ENCODE measurements at regions not wholly inside any gene's neighbourhood (a gene's known extent, or its start where the extent isn't known, plus 50 kb on each side); places are given as distances from the start of the nearest gene placed in this dataset.
"Not testable (repeated sequence)": the region's sequence is repeated elsewhere in the genome, so short reads cannot be mapped to it uniquely, and the experiment has no call there.

DNA sequence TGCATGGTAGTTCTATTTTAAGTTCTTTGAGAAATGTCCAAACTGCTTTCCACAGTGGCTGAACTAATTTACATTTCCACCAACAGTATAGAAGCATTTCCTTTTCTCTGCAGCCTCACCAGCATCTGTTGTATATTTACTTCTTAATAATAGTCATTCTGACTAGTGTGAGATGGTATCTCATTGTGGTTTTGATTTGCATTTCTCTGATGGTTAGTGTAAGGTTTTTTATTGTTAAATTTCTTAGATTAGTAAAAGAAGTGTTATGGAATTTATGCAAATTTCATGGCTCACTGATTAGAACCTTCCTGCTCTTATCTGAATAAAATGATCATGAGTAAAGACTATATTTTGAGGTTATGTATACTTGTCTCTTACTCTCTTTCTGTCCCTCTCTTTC, 134.8 kb upstream of the ENPEP start:
- H3K27me3 ChIP-seq (ENCODE audit: control insufficient read depth, insufficient read depth, low read length); DNase-seq (ENCODE audit: low read depth, low spot score); H3K4me3 ChIP-seq (ENCODE audit: low read length); H3K27ac ChIP-seq (ENCODE audit: low read length); H3K4me1 ChIP-seq (ENCODE audit: control insufficient read depth, insufficient read depth, low read length); H3K36me3 ChIP-seq (ENCODE audit: control insufficient read depth, insufficient read depth, low read length); H3K9me3 ChIP-seq (ENCODE audit: control insufficient read depth, insufficient read depth, low read length): not testable (repeated sequence)

DNA sequence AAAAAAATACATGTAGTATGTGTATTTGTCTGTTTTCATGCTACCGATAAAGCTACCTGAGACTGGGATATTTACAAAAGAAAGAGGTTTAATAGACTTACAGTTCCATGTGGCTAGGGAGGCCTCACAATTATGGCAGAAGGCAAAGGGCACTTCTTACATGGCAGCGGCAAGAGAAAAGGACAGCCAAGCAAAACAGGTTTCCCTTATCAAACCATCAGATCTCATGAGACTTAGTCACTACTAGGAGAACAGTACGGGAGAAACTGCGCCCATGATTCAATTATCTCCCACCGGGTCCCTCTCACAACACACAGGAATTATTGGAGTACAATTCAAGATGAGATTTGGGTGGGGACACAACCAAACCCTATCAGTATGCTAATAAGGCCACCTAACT, 137.0 kb upstream of the ELOVL6 start:
- Histone ChIP-seq H3K27me3 (ENCODE audit: control insufficient read depth, insufficient read depth, low read length) (no peaks in the 10 kb centered on the region), H3K4me3 (ENCODE audit: low read length) (no peak overlapping the region), H3K36me3 (ENCODE audit: control insufficient read depth, insufficient read depth, low read length) (no peaks in the 10 kb centered on the region), H3K4me1 (ENCODE audit: control insufficient read depth, insufficient read depth, low read length) (no peaks in the 10 kb centered on the region), H3K9me3 (ENCODE audit: control insufficient read depth, insufficient read depth, low read length) (no peaks in the 10 kb centered on the region), H3K27ac (ENCODE audit: low read length) (no peak overlapping the region)
- WGBS (ENCODE audit: insufficient coverage, insufficient read length) = no CpG with 5 or more reads among the region's 5 CpGs
- no peak for DNase-seq (ENCODE audit: low read depth, low spot score)

DNA sequence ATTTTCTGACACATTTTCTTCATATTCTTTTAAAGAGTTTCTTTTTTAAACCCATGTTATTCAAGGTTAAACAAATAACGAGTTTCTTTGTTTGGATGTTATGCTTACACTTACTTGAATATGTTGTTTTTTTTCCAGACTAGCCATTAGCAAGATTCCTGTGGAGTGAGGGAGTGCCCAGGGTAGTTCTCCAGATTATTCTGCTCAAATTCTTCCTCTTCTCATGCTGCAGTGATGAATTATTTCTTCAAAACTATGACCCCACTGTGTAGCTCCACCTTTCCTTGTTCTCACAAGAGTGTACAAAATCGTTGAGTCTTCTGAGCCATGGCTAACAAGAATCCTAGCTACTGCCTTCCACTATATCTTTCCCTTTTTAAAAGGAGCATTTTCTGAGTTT, 134.1 kb upstream of the ELOVL6 start:
- H3K36me3 ChIP-seq (ENCODE audit: control insufficient read depth, insufficient read depth, low read length) = no peaks in the 10 kb centered on the region
- H3K9me3 ChIP-seq (ENCODE audit: control insufficient read depth, insufficient read depth, low read length) = no peaks in the 10 kb centered on the region
- no peaks in the 10 kb centered on the region for H3K27me3 ChIP-seq (ENCODE audit: control insufficient read depth, insufficient read depth, low read length)
- H3K4me3 ChIP-seq (ENCODE audit: low read length) = no peak overlapping the region
- no peak for DNase-seq (ENCODE audit: low read depth, low spot score)
- H3K4me1 ChIP-seq (ENCODE audit: control insufficient read depth, insufficient read depth, low read length) = no peaks in the 10 kb centered on the region
- no CpG with 5 or more reads among the region's 2 CpGs for WGBS (ENCODE audit: insufficient coverage, insufficient read length)
- no peak overlapping the region for H3K27ac ChIP-seq (ENCODE audit: low read length)

DNA sequence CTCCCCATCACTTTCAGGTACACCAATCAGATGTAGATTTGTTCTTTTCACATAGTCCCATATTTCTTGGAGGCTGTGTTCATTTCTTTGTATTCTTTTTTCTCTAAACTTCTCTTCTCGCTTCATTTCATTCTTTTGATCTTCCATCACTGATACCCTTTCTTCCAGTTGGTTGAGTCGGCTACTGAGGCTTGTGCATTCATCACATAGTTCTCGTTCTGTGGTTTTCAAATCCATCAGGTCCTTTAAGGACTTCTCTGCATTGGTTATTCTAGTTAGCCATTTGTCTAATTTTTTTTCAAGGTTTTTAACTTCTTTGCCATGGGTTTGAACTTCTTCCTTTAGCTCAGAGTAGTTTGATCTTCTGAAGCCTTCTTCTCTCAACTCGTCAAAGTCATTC, 128.0 kb upstream of the ELOVL6 start:
- no CpG with 5 or more reads among the region's 4 CpGs for WGBS (ENCODE audit: insufficient coverage, insufficient read length)
- H3K4me3 ChIP-seq (ENCODE audit: low read length); H3K4me1 ChIP-seq (ENCODE audit: control insufficient read depth, insufficient read depth, low read length); DNase-seq (ENCODE audit: low read depth, low spot score); H3K27me3 ChIP-seq (ENCODE audit: control insufficient read depth, insufficient read depth, low read length); H3K27ac ChIP-seq (ENCODE audit: low read length); H3K9me3 ChIP-seq (ENCODE audit: control insufficient read depth, insufficient read depth, low read length); H3K36me3 ChIP-seq (ENCODE audit: control insufficient read depth, insufficient read depth, low read length): not testable (repeated sequence)

DNA sequence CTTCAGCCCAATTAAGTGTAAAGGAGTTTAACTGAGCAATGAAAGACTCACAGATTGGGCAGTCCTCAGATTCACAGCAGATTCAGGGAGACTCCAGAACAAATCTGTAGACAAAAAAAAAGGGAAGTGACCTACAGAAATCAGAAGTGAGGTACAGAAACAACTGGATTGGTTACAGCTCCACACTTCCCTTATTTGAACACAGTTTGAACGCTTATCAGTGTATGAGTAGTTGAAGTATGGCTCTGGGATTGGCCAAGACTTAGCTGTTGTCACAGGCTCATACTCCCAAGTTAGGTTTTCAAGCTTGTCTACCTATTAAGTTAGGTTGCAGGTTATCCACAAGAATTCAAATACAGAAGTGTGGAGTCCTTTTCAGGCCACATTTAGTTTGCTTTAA, 112.4 kb upstream of the ELOVL6 start:
- Histone ChIP-seq H3K9me3 (ENCODE audit: control insufficient read depth, insufficient read depth, low read length) (no peaks in the 10 kb centered on the region), H3K36me3 (ENCODE audit: control insufficient read depth, insufficient read depth, low read length) (no peaks in the 10 kb centered on the region), H3K27me3 (ENCODE audit: control insufficient read depth, insufficient read depth, low read length) (no peaks in the 10 kb centered on the region), H3K27ac (ENCODE audit: low read length) (no peak overlapping the region), H3K4me1 (ENCODE audit: control insufficient read depth, insufficient read depth, low read length) (no peaks in the 10 kb centered on the region), H3K4me3 (ENCODE audit: low read length) (no peak overlapping the region)
- no CpG with 5 or more reads among the region's 1 CpG for WGBS (ENCODE audit: insufficient coverage, insufficient read length)
- no peak for DNase-seq (ENCODE audit: low read depth, low spot score)

DNA sequence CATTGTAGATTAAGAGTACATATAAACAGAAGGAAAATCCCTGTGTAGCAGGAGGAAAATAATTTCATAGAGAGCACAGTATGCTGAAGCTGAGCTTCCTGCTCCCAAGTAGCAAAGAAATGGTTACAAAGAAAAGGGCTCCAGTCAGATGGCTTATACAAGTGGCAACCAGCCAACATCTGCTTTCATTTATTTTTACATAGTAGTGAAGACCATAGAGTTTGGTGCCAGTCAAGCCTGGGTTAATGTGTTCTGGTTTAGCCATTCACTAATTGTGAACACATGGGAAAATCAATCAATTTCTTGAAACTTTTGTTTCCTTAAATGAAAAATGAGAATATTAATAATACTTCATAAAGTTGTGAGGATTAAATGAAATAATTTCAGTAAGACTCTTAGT, 111.3 kb upstream of the ELOVL6 start:
- Histone ChIP-seq H3K4me1 (ENCODE audit: control insufficient read depth, insufficient read depth, low read length) (no peaks in the 10 kb centered on the region), H3K27me3 (ENCODE audit: control insufficient read depth, insufficient read depth, low read length) (no peaks in the 10 kb centered on the region), H3K4me3 (ENCODE audit: low read length) (no peak overlapping the region), H3K27ac (ENCODE audit: low read length) (no peak overlapping the region), H3K36me3 (ENCODE audit: control insufficient read depth, insufficient read depth, low read length) (no peaks in the 10 kb centered on the region), H3K9me3 (ENCODE audit: control insufficient read depth, insufficient read depth, low read length) (no peaks in the 10 kb centered on the region)
- no peak for DNase-seq (ENCODE audit: low read depth, low spot score)

DNA sequence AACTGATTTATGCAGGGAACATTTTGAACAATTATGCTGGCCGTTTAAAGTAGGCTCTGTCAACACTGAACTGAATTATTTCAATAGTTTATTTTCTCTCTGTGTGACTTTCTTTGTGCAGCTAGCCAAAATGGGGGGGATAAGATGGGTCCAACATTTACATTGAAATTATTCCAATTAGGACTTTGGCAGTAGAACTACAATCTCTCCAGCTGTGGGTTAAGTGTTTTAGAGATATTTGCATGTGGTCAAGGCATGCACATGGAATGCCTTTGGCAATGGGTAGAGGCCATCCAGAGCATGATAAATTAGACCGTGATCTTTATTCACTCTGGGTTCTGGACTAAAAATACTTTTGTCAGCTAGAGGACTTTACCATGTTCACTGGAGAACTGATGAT, 107.9 kb upstream of the ELOVL6 start:
- WGBS (ENCODE audit: insufficient coverage, insufficient read length) = no CpG with 5 or more reads among the region's 2 CpGs
- Histone ChIP-seq H3K9me3 (ENCODE audit: control insufficient read depth, insufficient read depth, low read length) (no peaks in the 10 kb centered on the region), H3K4me3 (ENCODE audit: low read length) (no peak overlapping the region), H3K4me1 (ENCODE audit: control insufficient read depth, insufficient read depth, low read length) (no peaks in the 10 kb centered on the region), H3K36me3 (ENCODE audit: control insufficient read depth, insufficient read depth, low read length) (no peaks in the 10 kb centered on the region), H3K27me3 (ENCODE audit: control insufficient read depth, insufficient read depth, low read length) (no peaks in the 10 kb centered on the region), H3K27ac (ENCODE audit: low read length) (no peak overlapping the region)
- no peak for DNase-seq (ENCODE audit: low read depth, low spot score)

DNA sequence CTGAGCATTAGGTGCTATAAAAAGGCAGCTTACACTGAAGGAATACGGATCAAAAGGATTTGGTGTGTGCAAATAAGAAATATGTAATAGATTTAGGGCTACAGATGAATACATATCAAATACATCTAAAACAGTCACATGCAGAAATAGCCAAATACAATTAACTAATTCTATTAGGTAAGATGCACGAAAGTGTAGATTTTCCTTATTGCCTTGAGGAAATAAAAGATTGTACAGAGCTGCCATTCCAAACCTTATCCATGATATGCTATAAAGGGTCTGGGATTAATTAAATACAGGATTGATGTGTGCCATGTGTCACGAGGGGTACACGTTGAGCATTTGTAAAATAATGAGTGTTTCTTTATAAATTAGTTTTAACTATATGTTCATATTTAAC, 107.0 kb upstream of the ELOVL6 start:
- Histone ChIP-seq H3K4me1 (ENCODE audit: control insufficient read depth, insufficient read depth, low read length) (no peaks in the 10 kb centered on the region), H3K36me3 (ENCODE audit: control insufficient read depth, insufficient read depth, low read length) (no peaks in the 10 kb centered on the region), H3K27me3 (ENCODE audit: control insufficient read depth, insufficient read depth, low read length) (no peaks in the 10 kb centered on the region), H3K4me3 (ENCODE audit: low read length) (no peak overlapping the region), H3K27ac (ENCODE audit: low read length) (no peak overlapping the region), H3K9me3 (ENCODE audit: control insufficient read depth, insufficient read depth, low read length) (no peaks in the 10 kb centered on the region)
- DNase-seq (ENCODE audit: low read depth, low spot score) = no peak
- WGBS (ENCODE audit: insufficient coverage, insufficient read length) = no CpG with 5 or more reads among the region's 4 CpGs

DNA sequence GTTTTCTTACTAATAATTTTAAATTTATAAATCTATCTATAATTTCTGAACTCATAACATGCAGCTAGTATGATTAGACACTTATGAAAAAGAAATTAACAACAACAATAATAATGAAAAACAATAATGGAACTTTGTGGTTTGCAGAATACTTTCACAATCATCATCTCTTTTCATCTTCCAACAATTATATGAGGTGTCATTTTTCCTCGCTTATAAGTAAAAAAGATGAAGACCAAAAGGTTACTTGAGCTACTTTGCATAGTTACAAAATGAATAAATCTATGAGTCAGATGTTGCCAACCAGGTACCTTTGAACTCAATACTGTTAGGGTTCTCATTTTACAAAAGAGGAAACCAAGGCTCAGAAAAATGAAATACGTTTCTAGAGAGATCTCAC, 98.5 kb upstream of the ELOVL6 start:
- H3K4me3 ChIP-seq (ENCODE audit: low read length) = no peak overlapping the region
- H3K27ac ChIP-seq (ENCODE audit: low read length) = no peak overlapping the region
- no CpG with 5 or more reads among the region's 2 CpGs for WGBS (ENCODE audit: insufficient coverage, insufficient read length)
- H3K4me1 ChIP-seq (ENCODE audit: control insufficient read depth, insufficient read depth, low read length) = no peaks in the 10 kb centered on the region
- no peaks in the 10 kb centered on the region for H3K36me3 ChIP-seq (ENCODE audit: control insufficient read depth, insufficient read depth, low read length)
- H3K9me3 ChIP-seq (ENCODE audit: control insufficient read depth, insufficient read depth, low read length) = no peaks in the 10 kb centered on the region
- no peaks in the 10 kb centered on the region for H3K27me3 ChIP-seq (ENCODE audit: control insufficient read depth, insufficient read depth, low read length)
- no peak for DNase-seq (ENCODE audit: low read depth, low spot score)

DNA sequence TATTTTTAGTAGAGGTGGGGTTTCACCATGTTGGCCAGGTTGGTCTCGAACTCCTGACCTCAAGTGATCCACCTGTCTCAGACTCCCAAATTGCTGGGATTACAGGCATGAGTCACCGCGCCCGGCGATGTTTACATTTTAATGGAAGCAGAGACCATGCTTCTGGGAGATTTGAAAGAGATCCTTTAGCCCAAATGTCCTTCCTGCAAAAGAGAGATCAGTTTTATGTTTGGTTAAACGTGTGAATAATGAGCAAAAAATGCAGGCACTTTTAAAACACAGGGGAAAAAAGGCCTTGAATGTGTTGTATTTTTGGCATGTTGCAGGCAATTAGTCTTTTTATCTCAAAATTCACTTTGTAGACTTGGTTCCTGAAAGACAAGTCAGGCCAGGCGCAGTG, 95.8 kb upstream of the ELOVL6 start:
- Histone ChIP-seq H3K4me3 (ENCODE audit: low read length) (no peak overlapping the region), H3K9me3 (ENCODE audit: control insufficient read depth, insufficient read depth, low read length) (no peaks in the 10 kb centered on the region), H3K4me1 (ENCODE audit: control insufficient read depth, insufficient read depth, low read length) (no peaks in the 10 kb centered on the region), H3K36me3 (ENCODE audit: control insufficient read depth, insufficient read depth, low read length) (no peaks in the 10 kb centered on the region), H3K27ac (ENCODE audit: low read length) (no peak overlapping the region), H3K27me3 (ENCODE audit: control insufficient read depth, insufficient read depth, low read length) (no peaks in the 10 kb centered on the region)
- no peak for DNase-seq (ENCODE audit: low read depth, low spot score)
- WGBS (ENCODE audit: insufficient coverage, insufficient read length) = no CpG with 5 or more reads among the region's 7 CpGs

DNA sequence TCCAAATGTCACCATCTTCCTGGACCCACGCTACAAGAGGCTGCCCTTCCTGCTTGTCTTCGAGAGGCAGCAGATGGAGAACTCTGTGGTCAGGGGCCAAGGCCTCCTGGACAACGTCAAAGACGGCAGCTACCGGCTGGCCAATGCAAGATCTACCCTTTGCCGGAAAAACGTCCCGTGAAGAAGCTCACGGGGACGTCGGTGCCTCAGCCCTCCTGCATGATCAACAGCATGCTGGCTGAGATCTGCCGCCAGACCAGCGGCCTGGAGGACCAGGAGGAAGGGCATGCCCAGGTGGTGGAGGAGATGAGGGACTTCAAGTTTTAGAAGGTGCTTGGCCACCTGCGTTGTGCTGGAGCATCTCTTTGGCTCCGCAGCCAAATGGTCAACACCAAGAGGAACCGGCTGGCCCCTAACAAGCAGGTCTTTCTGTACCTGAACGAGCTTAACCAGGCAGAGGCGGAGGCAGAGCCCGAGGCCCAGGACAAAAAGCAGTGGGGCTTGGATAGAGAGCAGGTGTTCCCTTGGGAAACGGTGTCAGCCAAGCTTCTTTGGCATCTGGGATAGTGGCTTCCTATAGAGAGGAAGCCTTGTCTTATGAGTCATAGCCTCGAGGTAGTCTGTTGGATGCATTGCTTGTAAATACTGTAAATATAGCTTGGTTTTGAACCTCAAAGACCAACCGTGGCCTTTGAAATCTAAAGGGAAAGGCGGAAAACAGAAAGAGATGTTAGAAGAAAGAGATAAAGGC, 94.8 kb upstream of the ELOVL6 start:
- Histone ChIP-seq H3K27me3 (ENCODE audit: control insufficient read depth, insufficient read depth, low read length) (no peaks in the 10 kb centered on the region), H3K9me3 (ENCODE audit: control insufficient read depth, insufficient read depth, low read length) (no peaks in the 10 kb centered on the region), H3K36me3 (ENCODE audit: control insufficient read depth, insufficient read depth, low read length) (no peaks in the 10 kb centered on the region), H3K27ac (ENCODE audit: low read length) (no peak overlapping the region), H3K4me1 (ENCODE audit: control insufficient read depth, insufficient read depth, low read length) (no peaks in the 10 kb centered on the region), H3K4me3 (ENCODE audit: low read length) (no peak overlapping the region)
- WGBS (ENCODE audit: insufficient coverage, insufficient read length) = no CpG with 5 or more reads among the region's 23 CpGs
- DNase-seq (ENCODE audit: low read depth, low spot score) = no peak

Measured in iPS DF 6.9 (cell line).